Inferior parietal cortex (tissue), 1 donor: ENCODE measurements at regions not wholly inside any gene's neighbourhood (a gene's known extent, or its start where the extent isn't known, plus 50 kb on each side); places are given as distances from the start of the nearest gene placed in this dataset.

ENCODE experiments used
- DNase-seq: peaks from one replicate; pipeline ENCODE4 v3.0.0-alpha.2; 2016; ENCODE audit errors: extremely low spot score

DNA sequence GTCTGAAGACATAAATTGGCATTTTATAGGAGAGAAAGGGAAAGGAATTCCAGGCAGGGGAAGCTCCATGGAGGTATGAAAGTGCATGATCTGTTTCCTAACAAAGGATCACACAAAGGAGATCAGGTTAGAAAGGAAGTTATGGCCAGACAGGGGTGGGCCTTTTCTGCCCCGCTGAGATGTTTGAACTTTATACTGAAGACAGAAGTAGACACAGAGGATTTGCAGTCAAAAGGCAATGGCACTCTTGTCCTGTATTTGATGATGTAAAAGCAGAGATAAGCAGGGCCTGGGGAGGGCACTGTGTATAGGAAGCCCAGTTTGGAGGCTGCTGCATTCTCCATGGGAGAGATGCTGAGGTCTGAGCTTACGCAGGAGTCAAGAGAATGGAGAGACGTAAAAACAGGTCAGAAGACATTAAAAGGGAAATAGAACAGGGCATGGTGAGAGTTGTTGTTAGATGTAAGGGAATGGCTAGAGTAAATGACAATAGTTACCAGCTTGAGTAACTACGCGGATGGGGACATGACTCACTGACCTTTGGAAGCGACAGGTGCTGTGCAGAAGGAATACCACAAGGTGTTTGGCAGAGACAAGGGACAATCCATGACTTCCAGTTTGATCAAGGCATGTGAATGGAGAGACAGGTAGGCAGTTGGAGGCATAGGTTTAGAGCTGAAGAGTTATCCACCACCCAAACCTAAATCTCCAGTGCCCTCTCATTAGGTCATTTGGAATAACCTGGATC is 190.6 kb upstream of the SASH1 start:
- DNase-seq = no peak

DNA sequence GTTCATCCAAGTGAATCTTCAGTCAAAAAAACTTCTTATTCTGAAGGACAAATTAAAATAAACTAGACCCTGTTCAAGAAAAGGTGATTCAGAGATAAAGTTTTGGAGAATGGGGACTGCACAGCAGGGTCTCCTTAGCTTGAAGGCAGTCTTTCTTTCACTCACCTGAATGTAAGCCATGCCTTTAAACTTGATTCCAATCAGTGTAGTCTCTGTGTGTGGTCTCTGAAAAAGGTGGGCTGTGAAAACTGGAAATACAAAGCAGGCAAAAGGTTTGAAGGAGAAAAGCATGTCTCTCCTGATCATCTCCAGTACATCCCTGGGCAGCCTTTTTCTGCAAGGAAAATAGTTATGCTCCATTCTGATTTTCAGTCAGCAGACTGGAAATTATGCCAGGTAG is 188.0 kb upstream of the SASH1 start:
- DNase-seq = no peak

DNA sequence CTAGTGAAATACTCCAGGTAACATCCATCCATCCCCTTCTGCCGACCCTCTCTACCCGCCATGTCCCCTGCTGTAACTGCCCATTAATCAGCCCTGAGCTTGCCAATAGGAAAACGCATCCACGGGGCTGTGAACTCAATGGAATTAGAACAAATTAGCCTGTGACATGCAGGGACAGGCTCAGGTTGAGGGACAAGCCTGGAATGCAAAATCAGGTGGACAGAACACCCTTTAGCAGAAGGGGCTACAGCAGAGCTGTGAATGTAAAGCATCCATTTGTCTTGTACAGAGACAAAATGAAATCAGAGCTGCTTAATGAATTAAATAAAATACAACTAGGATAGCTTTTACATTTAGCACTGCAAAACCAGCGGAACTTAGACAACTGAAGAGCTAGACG is 187.3 kb upstream of the SASH1 start:
- no peak for DNase-seq

DNA sequence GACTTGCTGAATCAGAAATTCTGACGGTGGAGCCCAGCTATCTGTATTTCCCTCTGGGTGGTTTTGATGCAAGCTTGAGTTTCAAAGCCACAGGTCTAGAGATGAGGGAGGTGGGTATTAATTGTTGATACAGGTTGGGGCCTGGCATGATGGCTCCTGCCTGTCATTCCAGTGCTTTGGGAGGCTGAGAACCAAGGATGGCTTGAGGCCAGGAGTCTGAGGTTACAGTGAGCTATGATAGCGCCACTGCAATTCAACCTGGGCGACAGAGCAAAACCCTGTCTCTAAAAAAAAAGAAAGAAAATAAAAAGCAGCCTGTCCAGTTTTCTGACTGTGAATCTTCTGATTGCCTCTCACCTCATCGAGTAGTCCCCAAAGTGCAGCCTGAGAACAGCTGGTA is 184.8 kb upstream of the SASH1 start:
- no peak for DNase-seq

DNA sequence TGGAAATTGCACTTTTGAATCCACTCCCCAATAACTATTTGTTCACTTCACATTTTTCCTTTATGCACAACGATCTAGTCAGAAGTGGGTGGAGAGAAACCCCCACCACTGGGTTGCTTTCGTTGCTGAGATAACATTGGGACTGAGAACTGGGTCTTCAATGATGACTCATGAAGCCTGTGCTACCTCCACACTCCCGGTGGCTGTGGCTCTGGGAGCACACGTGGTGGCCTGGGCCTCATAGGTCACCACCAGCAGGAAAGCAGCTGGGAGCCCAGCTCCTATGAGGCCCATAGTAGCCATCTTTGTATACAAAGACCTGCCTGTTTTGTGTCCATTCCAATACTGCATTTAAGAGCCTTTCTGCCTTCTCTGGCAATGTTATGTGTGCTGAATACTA is 178.0 kb upstream of the SASH1 start:
- no peak for DNase-seq

DNA sequence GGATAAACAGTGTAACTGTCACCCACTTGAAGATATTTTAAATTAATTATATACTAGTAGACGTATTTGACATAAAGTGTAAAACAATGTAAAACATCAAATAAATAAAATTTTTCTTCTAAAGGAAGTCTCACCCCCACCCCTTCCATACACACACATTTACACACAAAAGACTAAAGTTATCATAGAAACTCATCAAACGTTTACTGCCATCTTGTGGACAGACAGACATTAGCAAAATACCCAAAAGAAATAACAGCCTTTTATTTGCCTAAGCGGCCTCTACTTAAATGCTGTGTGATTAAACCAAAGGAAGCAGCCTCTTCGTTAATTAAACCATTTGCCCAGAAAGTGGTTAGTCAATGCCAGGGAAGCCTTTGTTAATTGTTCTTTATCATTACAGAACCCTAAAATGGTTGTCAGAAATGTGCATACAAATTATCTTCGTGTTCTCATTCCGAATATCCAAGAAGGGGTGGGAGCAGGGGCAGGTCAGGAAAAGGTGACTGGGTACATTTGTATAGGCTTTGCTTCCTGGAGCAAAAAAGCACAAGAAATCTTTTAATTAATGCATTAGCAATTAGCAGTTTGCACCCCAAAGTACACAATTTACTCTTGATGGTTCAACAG is 176.2 kb upstream of the SASH1 start:
- peak; percentile 79 for DNase-seq

DNA sequence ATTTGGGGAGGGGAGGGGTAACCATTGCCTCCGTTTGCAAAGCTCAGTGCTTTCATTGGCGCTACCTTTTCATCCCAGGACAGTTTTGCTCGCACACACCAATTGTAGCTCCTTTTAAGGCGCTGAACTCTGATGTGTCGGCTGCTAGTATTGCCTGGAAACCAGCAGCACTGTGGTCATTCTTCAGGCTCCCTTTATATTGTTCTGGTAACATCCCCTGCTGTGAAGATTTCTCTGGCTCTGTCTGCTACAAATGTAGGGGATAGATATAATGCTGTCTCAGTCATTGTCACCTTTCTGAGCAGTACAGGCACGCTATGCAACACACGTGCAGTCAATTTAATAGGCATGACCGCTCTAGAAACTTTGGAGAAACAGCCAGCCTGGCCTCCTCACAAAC is 172.9 kb upstream of the SASH1 start:
- DNase-seq = no peak

DNA sequence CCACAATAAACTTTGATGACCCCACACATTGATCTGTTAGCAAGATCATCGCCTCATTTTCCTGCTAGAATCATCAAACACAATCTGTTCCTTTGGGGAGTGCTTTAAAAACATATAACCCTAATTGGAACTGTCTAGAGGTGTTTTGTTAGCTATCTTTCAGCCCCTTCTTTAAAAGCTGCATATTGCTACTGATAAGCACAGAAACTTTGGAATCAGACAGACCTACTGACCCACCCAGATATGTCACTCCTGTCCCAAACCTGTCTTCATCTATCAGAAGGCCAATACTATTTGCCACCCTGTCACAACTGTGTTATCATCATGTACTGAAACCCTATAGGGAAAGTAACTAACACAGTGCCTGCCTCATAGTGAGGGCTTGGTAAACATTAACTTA is 172.4 kb upstream of the SASH1 start:
- DNase-seq = no peak

DNA sequence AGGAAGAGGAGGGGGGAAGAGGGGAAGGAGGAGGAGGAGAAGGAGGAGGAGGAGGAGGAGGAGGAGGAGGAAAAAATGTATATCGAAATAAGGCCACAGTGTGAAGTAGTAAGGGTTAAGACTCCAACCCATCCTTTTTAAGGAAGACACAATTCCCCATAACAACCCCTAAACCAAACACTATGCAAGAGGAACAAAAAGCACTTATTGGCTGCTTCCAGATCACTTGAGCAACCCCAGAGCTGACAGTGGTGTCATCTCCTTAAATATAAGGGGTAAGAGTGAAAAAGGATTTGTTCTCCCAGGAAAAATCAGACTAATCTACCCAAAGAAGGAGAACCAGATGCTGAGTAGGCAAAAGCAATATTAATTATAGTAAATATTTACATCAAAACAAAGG is 169.1 kb upstream of the SASH1 start:
- DNase-seq = no peak

DNA sequence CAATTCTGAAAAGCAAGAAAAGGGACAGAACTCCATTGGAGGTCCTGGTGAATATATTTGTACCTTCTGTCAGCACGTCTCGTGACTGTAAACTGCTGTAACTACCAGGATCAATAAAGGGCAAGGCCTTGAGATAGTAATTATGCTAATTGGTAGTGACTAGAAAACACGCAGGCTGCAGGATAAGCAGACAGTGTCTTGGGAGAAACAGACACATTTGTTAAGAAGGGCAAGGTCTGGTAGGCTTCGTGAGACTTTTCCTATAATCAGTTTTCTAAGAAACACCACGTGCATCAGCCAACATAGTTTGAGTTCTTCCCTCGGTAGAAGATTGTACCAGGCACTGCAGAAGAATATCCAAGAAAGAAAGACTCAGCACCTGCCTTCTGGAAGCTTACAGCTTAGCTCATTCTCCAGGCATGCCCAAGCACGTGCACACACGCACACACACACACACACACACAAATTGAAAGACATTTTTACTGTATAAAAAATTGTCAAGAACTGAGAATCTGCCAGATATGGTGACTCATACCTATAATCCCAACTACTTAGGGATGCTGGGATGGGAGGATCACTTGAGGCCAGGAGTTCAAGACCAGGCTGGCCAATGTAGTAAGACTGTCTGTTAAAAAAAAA is 167.0 kb upstream of the SASH1 start:
- no peak for DNase-seq

DNA sequence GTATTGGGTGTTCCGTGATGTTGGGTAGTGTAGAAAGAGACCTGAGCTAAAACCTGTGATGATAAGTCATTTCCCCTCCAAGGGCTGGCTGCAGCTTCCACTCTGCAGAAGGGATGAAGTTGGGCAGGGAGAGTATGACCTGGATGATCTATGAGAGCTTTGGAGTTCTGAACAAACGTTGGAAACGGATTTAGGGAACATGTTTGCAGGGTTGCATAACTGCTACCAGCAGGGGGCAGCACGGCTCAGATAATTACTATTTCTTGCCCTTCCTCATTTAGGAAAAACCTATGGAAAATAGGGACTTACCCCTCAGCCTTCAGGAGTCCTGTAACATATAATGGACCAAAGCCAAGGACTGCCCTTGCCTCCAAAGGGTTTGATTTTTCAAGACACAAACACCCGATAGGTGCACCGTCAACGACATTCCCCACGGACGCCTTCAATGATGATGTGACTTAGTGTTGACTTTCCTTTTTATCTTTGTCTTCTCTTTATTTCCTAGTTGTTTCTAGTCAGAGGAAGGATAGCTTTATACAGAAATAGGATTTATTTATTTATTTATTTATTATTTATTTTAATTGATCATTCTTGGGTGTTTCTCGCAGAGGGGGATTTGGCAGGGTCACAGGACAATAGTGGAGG is 164.9 kb upstream of the SASH1 start:
- DNase-seq = peak; percentile 79

DNA sequence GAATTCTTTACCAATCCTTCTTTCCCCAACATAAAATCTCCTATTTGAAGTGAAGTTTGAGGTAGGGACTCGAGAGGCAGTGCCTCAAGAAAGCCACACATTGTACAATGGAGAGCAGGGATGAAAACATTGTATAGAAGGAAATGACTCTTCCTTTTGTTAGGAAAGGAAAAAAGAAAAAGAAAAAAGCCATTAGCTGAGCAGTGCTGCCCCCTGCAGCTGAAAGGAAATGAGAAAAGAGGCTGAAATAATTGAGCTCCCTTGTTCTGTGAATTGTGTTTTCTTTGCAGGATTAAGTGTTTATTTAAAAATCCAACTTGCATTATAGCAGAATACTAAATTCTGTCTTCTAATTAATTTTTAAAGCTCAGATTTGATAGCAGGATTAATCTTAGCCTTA is 162.9 kb upstream of the SASH1 start:
- peak; percentile 72 for DNase-seq

DNA sequence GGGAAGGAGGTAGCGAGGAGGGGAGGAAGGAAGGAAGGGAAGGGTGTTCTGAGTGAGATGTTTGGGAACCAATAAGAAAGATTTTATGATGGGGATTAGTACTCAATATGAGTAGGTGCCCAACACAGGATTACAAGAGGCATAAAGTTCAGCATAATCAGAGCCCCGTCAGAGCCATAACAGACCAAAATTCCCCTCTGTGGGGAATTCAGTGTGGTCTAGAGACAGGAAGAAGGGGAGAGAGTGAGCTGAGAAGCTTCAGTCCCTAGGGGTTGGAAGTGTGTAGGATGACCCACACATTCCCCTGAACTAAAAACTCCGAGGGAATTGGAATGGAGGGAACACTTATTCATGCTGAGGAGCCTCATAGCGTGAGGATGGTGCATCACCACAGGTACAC is 160.3 kb upstream of the SASH1 start:
- DNase-seq = no peak

DNA sequence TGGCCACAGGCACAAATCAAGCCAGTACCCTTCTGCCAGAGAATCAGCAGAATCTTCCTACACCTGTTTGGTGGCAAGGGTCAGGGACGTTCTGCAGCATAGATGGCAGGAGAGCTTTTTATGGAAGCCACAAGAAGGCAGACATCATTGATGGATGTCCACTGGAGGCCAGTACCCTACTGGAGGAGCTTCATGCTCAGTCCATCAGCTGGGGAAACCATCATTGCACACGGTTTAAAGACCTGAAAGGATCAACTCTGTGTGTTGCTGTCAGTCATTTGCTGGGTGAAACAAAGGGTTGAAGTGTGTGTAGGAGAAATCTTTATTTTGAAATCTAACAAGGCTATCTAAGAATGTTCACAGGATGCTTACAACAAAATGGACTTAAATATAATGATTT is 158.9 kb upstream of the SASH1 start:
- no peak for DNase-seq

DNA sequence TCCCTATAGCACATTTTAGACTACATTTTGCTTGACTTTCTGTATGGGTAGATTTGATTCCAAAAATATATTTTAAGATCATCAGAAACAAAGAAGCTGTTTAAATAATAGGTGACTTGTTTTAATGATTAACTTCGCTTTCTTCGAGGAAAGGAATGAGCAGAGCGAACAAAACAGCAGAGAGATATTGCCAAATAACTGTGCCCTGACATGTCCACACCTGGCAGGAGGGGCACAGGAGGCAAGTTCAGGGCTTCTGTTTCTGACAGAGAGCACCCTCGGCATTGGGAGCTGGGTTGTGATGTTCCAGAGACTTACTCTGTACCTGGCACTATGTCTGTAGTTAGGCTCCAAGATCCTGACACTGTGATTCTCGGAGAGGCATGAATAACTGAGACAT is 155.7 kb upstream of the SASH1 start:
- no peak for DNase-seq

DNA sequence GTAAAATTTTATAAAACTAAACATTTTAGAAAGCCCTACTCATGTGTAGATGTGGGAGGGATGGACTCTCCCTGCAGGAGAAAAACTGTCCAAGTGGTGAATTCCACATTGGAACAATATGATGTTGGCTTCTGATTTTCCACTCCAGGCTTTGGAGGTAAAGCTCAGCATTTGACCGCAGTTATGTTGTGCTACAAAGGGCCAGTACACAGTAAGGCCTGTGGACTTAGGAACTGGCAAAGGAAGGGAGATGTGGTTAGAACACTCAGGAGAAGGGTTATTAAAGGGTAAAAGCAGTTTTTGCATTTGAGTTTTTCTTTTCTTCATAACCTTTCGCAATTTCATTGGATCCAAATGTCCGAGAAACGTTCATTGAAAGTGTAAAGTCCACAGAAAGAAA is 150.3 kb upstream of the SASH1 start:
- DNase-seq = no peak

DNA sequence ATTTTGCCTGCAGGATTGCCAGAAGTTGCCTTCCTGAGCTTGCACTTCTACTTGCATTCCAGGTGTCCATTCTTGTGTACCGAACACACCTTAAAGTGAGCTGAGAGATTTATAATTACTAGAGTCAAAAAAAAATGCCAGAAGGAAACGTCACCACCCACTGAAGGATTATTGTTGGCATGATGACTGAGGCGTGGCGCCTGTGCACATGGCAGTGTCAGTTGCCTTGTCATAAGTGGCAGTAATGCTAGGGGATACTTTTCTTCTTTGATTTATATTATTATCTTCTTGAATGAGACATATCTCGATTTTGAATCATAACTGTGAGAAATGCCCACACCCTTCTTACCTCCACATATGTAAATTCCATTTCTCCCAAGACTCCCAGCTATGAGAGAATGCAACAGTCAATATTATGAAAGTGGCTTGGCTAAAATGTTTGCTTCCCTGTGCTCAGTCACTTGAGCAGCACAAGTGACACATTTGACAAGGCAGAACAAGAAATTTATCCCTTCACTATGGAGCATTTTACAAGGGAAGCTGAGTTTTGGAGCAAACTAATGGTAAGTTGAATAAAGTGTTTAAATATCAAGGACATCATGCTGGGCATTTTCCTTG is 149.5 kb upstream of the SASH1 start:
- DNase-seq = no peak

DNA sequence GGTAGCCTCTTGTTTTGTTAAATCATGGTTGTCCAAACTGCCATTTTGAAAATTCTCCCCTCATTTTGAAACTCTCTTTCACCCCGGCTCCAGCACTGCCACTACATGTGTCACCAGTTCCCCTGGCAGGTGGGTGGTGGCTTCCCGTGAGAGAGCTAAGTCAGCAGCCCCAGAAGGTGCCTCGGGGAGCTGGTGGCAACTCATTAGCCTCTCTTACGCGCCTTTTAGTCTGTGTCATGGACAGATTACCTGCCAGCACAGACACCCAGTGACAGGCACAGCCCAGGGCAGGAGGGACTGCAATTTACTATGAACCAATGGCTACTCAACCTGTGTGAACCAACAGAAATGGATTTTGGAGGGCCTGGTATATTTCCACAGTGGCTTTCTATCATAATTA is 147.1 kb upstream of the SASH1 start:
- no peak for DNase-seq

DNA sequence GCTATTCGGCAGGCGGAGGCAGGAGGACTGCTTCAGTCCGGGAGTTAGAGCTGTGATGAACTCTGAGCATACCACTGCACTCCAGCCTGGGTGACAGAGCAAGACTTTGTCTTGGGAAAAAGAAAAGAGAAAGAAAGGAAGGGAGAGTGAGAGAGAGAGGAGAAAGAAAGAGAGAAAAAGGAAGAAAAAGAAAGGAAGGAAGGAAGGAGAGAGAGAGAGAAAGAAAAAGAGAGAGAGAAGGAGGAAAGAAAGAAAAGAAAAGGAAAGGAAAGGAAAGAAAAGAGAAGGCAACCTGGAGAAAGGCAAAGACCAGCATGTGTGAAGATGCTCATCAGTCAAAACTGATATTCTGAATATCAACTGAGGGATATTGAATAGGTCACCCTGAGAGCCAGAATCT is 143.1 kb upstream of the SASH1 start:
- DNase-seq = no peak

DNA sequence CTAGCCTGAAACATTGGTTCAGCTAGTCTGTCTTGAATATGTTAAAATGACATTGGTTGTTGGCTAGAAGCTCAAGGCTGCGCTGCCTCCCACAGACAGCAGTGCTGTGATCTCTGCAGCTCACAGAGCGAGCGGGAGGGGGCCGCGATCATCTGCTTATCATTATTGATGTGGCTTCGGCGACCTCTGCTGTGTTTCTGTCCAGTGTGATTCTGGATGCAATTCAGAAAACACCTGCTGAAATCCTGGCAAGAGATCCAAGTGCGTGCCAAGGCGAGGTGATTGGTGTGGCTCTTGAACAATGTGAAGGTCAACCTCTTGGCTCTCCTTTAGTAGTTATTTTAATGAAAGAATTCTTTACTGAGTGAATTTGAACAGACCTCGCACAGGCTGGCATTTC is 142.3 kb upstream of the SASH1 start:
- DNase-seq = no peak

DNA sequence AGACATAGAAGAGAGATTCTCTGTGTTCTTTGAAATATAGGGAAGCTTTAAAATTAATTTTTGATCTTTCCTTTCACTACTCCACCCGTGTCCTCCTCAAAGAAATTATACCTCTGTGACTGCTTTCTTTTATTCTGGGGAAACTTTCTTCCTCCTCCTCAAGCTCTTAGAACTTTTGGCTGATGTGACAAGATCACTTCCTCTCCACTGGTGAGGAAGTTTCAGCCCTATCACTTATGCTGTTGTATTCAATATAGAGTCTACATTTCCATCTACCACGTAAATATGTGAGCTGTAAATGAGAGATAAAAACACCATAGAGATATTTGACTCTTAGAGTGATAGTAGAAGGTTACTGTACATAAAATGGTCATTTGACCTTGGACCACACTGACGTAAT is 141.9 kb upstream of the SASH1 start:
- no peak for DNase-seq

DNA sequence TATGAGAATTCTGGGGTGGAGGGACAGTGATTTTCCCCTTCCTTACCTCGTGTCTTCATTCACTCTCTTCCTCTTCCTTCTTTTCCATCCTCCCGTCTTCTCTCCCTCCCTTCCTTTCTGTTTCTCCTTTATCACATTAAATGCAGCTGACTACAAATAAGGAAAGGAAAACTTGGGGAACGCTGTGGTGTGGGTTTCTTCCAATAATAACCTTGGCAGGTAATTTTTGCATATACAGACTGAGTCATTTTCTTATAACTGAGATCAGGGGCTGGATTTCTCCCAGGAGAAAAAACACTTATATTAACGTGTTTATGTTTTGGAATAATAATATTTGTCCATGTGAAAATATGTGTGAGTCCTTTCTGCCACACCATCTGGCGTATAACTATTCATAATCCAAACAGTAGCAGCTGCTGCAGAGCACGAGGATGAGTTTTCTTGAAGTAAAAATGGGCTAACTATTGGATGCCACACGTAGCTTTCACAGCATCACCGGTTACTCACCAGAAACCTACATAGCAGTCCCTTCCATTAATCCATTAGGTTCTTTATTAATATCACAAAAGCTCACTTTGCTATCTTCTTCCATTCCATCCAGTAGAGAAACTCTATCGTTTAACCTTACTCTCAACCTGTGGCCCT is 139.2 kb upstream of the SASH1 start:
- no peak for DNase-seq
